WTC11 (cell line): ENCODE measurements at regions not wholly inside any gene's neighbourhood (a gene's known extent, or its start where the extent isn't known, plus 50 kb on each side); places are given as distances from the start of the nearest gene placed in this dataset.

ENCODE experiments used
- ATAC-seq: fragments of 200-7000 bp; cut with Tn5 transposase; 2 replicates; pipeline ENCODE4 v1.10.0; 2021; ENCODE audit warnings: mild to moderate bottlenecking, moderate library complexity
- CTCF ChIA-PET: fragments of 300-600 bp; sonication (Branson Sonifier 250); formaldehyde crosslinking; loops from one replicate; lab custom pipeline; 2021; ENCODE audit warnings: antibody characterized with exemption; lab: Charles Lee
- POLR2A ChIA-PET: fragments of 350-600 bp; sonication (Branson Sonifier 250); formaldehyde crosslinking; loops from one replicate; lab custom pipeline; 2021; ENCODE audit warnings: antibody characterized with exemption; lab: Charles Lee
- DNase-seq: peaks from one replicate; pipeline ENCODE4 v3.0.0; 2021; ENCODE audit warnings: low spot score
- H3K27ac Mint-ChIP-seq: 2 replicates; pipeline ENCODE4 v1.8.0; 2021; ENCODE audit warnings: mixed read lengths
- H3K27me3 Mint-ChIP-seq: 2 replicates; pipeline ENCODE4 v1.8.0; 2021; ENCODE audit warnings: low read depth, mild to moderate bottlenecking, moderate library complexity, mixed read lengths
- H3K36me3 Mint-ChIP-seq: 2 replicates; pipeline ENCODE4 v1.8.0; 2021; ENCODE audit warnings: mixed read lengths
- H3K4me1 Mint-ChIP-seq: 2 replicates; pipeline ENCODE4 v1.8.0; 2022; ENCODE audit warnings: mixed read lengths
- H3K4me3 Mint-ChIP-seq: 2 replicates; pipeline ENCODE4 v1.8.0; 2021; ENCODE audit warnings: mild to moderate bottlenecking, moderate library complexity, mixed read lengths
- H3K9me3 Mint-ChIP-seq: 2 replicates; pipeline ENCODE4 v1.8.0; 2021; ENCODE audit warnings: mixed read lengths
- CBFB ChIP-seq: sonication (generic); formaldehyde crosslinking; IDR thresholded peaks from 2 replicates; pipeline ENCODE4 v1.8.1; 2022; ENCODE audit warnings: mild to moderate bottlenecking, low read depth, missing genetic modification reagents
- CREB1 ChIP-seq: sonication (generic); formaldehyde crosslinking; IDR thresholded peaks from 2 replicates; pipeline ENCODE4 v1.8.0; 2023; ENCODE audit warnings: mild to moderate bottlenecking, missing genetic modification reagents
- ESRRA ChIP-seq: sonication (generic); formaldehyde crosslinking; IDR thresholded peaks from 2 replicates; pipeline ENCODE4 v1.8.1; 2022; ENCODE audit warnings: mild to moderate bottlenecking, missing genetic modification reagents, borderline replicate concordance
- HMGA2 ChIP-seq: fragments of 250-450 bp; sonication (Bioruptor Pico); IDR thresholded peaks from 2 replicates; pipeline ENCODE4 v1.4.0; 2021; ENCODE audit warnings: mild to moderate bottlenecking, moderate library complexity
- MYBL2 ChIP-seq: sonication (generic); formaldehyde crosslinking; IDR thresholded peaks from 2 replicates; pipeline ENCODE4 v1.8.1; 2023; ENCODE audit warnings: mild to moderate bottlenecking, moderate library complexity, missing genetic modification reagents
- NFATC4 ChIP-seq: fragments of 250-450 bp; sonication (Bioruptor Pico); IDR thresholded peaks from 2 replicates; pipeline ENCODE4 v1.9.0; 2021; ENCODE audit warnings: mild to moderate bottlenecking
- NR3C1 ChIP-seq: sonication (generic); formaldehyde crosslinking; conservative IDR thresholded peaks from 2 replicates; pipeline ENCODE4 v1.8.1; 2023; ENCODE audit warnings: low read depth, mild to moderate bottlenecking, missing genetic modification reagents
- ZNF219 ChIP-seq: sonication (generic); formaldehyde crosslinking; IDR thresholded peaks from 2 replicates; pipeline ENCODE4 v1.8.0; 2023; ENCODE audit warnings: missing genetic modification reagents, mild to moderate bottlenecking, borderline replicate concordance
- TF ChIP-seq, protein P1 (sequence below): fragments of 250-450 bp; sonication (Bioruptor Pico); IDR thresholded peaks from 2 replicates; pipeline ENCODE4 v1.9.0; 2021; ENCODE audit warnings: moderate library complexity, mild to moderate bottlenecking, inconsistent platforms, borderline replicate concordance
- TF ChIP-seq, protein P2 (sequence below): sonication (generic); formaldehyde crosslinking; IDR thresholded peaks from 2 replicates; pipeline ENCODE4 v1.8.1; 2022; ENCODE audit warnings: low read depth, missing genetic modification reagents, borderline replicate concordance
- TF ChIP-seq, protein P3 (sequence below): sonication (generic); formaldehyde crosslinking; conservative IDR thresholded peaks from 2 replicates; pipeline ENCODE4 v1.8.1; 2022; ENCODE audit warnings: mild to moderate bottlenecking, missing genetic modification reagents
- TF ChIP-seq, protein P4 (sequence below): sonication (generic); formaldehyde crosslinking; IDR thresholded peaks from 2 replicates; pipeline ENCODE4 v1.8.1; 2023; ENCODE audit warnings: mild to moderate bottlenecking, moderate library complexity, missing genetic modification reagents
- TF ChIP-seq, protein P5 (sequence below): sonication (generic); formaldehyde crosslinking; IDR thresholded peaks from 2 replicates; pipeline ENCODE4 v1.8.1; 2023; ENCODE audit warnings: mild to moderate bottlenecking, missing genetic modification reagents
- TF ChIP-seq, protein P6 (sequence below): sonication (generic); formaldehyde crosslinking; IDR thresholded peaks from 2 replicates; pipeline ENCODE4 v1.8.1; 2022; ENCODE audit warnings: mild to moderate bottlenecking, moderate library complexity, missing genetic modification reagents
- TF ChIP-seq, protein P7 (sequence below): sonication (generic); formaldehyde crosslinking; conservative IDR thresholded peaks from 2 replicates; pipeline ENCODE4 v1.8.1; 2023; ENCODE audit warnings: mild to moderate bottlenecking, low read depth, missing genetic modification reagents, moderate library complexity

DNA sequence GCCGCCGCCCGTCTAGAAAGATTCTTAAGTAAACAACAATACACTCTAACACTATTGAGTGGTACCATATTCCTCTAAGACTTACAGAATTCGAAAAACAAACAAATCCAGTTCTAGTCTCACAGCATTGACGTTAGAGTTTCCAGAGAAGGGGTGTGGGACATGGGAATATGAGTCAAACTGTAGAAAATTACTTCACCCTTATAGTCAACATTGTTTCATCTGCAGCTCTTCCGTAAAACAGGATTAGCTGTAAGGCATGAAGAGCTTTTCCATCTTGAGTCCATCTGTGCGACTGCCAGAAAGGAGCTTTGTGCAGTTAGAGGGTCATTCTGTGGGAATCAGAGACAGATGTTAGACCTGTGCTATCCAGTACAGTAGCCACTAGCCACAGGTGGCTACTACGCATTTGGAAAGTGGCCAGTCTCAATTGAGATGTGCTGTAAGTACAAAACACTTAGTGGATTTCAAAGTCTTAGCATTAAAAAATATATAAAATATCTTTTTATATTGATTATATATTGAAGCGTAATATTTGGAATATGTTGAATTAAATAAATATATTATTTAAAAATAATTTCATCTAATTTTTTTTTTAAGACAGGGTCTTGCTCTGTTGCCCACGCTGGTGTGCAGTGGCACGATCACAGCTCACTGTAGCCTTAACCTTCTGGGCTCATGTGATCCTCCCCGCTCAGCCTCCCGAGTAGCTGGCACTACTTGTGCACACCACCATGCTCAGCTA is 79.8 kb upstream of the MPP7 start:
- no peaks in the 10 kb centered on the region for H3K9me3 Mint-ChIP-seq
- no peak for ATAC-seq
- ChIA-PET POLR2A (no interaction called here), CTCF (interaction anchor here (1.5 to 4.7 kb wide), 6 partner anchors 11 to 203 kb away, joined by 4 to 21 read pairs (median 8); partner anchors contain the start of gene MPP7)
- H3K36me3 Mint-ChIP-seq: no peaks in the 10 kb centered on the region
- H3K4me3 Mint-ChIP-seq: 0 out of 2 replicates have a peak overlapping the region, but pooled peaks have one; percentile 15
- H3K27ac Mint-ChIP-seq: no peak overlapping the region
- H3K4me1 Mint-ChIP-seq: no peaks in the 10 kb centered on the region
- TF ChIP-seq, protein P1, sequence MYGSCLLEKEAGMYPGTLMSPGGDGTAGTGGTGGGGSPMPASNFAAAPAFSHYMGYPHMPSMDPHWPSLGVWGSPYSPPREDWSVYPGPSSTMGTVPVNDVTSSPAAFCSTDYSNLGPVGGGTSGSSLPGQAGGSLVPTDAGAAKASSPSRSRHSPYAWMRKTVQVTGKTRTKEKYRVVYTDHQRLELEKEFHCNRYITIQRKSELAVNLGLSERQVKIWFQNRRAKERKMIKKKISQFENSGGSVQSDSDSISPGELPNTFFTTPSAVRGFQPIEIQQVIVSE (CRISPR knock-in tag): no peak
- peak; percentile 91 for TF ChIP-seq HMGA2 (CRISPR knock-in tag)
- no peaks in the 10 kb centered on the region for H3K27me3 Mint-ChIP-seq
- no peak for DNase-seq

DNA sequence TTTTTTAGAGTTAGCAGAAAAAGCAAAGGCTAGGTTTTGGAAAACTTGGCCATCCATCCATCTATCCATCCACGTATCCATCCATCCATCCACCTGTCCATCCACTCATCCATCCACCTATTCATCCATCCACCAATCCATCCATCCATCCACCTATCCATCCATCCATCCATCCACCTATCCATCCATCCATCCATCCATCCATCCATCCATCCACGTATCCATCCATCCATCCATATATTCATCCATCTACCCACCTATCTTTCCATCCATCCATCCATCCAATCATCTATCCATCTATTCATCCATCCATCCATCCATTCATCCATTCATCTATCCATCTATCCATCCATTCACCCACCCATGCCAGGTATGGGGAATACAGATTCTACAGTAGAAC is 81.7 kb upstream of the MPP7 start:
- Mint-ChIP-seq H3K4me3 (no peak overlapping the region), H3K27me3 (no peaks in the 10 kb centered on the region), H3K4me1 (no peaks in the 10 kb centered on the region), H3K36me3 (no peaks in the 10 kb centered on the region), H3K27ac (no peak overlapping the region), H3K9me3 (no peaks in the 10 kb centered on the region)
- DNase-seq: no peak
- ChIA-PET POLR2A (no interaction called here), CTCF (interaction anchor here (0.5 to 1.6 kb wide), 2 partner anchors 9 to 1788 kb away, joined by 3 to 6 read pairs; no protein-coding TSS in a partner anchor)
- TF ChIP-seq, protein P2, sequence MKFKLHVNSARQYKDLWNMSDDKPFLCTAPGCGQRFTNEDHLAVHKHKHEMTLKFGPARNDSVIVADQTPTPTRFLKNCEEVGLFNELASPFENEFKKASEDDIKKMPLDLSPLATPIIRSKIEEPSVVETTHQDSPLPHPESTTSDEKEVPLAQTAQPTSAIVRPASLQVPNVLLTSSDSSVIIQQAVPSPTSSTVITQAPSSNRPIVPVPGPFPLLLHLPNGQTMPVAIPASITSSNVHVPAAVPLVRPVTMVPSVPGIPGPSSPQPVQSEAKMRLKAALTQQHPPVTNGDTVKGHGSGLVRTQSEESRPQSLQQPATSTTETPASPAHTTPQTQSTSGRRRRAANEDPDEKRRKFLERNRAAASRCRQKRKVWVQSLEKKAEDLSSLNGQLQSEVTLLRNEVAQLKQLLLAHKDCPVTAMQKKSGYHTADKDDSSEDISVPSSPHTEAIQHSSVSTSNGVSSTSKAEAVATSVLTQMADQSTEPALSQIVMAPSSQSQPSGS (CRISPR knock-in tag): no peak
- TF ChIP-seq CBFB (CRISPR knock-in tag) (no peak), ZNF219 (CRISPR knock-in tag) (no peak), NFATC4 (CRISPR knock-in tag) (no peak), NR3C1 (CRISPR knock-in tag) (no peak), ESRRA (CRISPR knock-in tag) (no peak), CREB1 (CRISPR knock-in tag) (no peak), MYBL2 (no peak)
- TF ChIP-seq, protein P3, sequence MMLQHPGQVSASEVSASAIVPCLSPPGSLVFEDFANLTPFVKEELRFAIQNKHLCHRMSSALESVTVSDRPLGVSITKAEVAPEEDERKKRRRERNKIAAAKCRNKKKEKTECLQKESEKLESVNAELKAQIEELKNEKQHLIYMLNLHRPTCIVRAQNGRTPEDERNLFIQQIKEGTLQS (CRISPR knock-in tag): no peak
- TF ChIP-seq, protein P4, sequence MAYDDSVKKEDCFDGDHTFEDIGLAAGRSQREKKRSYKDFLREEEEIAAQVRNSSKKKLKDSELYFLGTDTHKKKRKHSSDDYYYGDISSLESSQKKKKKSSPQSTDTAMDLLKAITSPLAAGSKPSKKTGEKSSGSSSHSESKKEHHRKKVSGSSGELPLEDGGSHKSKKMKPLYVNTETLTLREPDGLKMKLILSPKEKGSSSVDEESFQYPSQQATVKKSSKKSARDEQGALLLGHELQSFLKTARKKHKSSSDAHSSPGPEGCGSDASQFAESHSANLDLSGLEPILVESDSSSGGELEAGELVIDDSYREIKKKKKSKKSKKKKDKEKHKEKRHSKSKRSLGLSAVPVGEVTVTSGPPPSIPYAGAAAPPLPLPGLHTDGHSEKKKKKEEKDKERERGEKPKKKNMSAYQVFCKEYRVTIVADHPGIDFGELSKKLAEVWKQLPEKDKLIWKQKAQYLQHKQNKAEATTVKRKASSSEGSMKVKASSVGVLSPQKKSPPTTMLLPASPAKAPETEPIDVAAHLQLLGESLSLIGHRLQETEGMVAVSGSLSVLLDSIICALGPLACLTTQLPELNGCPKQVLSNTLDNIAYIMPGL (CRISPR knock-in tag): no peak
- TF ChIP-seq, protein P5, sequence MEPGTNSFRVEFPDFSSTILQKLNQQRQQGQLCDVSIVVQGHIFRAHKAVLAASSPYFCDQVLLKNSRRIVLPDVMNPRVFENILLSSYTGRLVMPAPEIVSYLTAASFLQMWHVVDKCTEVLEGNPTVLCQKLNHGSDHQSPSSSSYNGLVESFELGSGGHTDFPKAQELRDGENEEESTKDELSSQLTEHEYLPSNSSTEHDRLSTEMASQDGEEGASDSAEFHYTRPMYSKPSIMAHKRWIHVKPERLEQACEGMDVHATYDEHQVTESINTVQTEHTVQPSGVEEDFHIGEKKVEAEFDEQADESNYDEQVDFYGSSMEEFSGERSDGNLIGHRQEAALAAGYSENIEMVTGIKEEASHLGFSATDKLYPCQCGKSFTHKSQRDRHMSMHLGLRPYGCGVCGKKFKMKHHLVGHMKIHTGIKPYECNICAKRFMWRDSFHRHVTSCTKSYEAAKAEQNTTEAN: no peak
- TF ChIP-seq, protein P6, sequence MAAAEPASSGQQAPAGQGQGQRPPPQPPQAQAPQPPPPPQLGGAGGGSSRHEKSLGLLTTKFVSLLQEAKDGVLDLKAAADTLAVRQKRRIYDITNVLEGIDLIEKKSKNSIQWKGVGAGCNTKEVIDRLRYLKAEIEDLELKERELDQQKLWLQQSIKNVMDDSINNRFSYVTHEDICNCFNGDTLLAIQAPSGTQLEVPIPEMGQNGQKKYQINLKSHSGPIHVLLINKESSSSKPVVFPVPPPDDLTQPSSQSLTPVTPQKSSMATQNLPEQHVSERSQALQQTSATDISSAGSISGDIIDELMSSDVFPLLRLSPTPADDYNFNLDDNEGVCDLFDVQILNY (CRISPR knock-in tag): no peak
- TF ChIP-seq, protein P7, sequence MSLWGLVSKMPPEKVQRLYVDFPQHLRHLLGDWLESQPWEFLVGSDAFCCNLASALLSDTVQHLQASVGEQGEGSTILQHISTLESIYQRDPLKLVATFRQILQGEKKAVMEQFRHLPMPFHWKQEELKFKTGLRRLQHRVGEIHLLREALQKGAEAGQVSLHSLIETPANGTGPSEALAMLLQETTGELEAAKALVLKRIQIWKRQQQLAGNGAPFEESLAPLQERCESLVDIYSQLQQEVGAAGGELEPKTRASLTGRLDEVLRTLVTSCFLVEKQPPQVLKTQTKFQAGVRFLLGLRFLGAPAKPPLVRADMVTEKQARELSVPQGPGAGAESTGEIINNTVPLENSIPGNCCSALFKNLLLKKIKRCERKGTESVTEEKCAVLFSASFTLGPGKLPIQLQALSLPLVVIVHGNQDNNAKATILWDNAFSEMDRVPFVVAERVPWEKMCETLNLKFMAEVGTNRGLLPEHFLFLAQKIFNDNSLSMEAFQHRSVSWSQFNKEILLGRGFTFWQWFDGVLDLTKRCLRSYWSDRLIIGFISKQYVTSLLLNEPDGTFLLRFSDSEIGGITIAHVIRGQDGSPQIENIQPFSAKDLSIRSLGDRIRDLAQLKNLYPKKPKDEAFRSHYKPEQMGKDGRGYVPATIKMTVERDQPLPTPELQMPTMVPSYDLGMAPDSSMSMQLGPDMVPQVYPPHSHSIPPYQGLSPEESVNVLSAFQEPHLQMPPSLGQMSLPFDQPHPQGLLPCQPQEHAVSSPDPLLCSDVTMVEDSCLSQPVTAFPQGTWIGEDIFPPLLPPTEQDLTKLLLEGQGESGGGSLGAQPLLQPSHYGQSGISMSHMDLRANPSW (CRISPR knock-in tag): no peak
- ATAC-seq: no peak
